PFSK-1 (cell line): ENCODE measurements at regions not wholly inside any gene's neighbourhood (a gene's known extent, or its start where the extent isn't known, plus 50 kb on each side); places are given as distances from the start of the nearest gene placed in this dataset.

Experiments used
- REST ChIP-seq, 2 experiments: IDR thresholded peaks; 2 replicates each; pipeline versions ENCODE4 v1.6.1 to v1.8.0; 2011 to 2012; ENCODE audit warnings: low read depth in 2 of 2, low read length in 2 of 2, control low read depth in 1 of 2, inconsistent platforms in 1 of 2, mild to moderate bottlenecking in 1 of 2, moderate library complexity in 1 of 2; ENCODE audit not compliant: insufficient read depth in 1 of 2
- SIN3A ChIP-seq: IDR thresholded peaks from 2 replicates; pipeline ENCODE4 v1.6.1; 2012; ENCODE audit warnings: mild to moderate bottlenecking, low read length, moderate library complexity, borderline replicate concordance; ENCODE audit not compliant: insufficient read depth

DNA sequence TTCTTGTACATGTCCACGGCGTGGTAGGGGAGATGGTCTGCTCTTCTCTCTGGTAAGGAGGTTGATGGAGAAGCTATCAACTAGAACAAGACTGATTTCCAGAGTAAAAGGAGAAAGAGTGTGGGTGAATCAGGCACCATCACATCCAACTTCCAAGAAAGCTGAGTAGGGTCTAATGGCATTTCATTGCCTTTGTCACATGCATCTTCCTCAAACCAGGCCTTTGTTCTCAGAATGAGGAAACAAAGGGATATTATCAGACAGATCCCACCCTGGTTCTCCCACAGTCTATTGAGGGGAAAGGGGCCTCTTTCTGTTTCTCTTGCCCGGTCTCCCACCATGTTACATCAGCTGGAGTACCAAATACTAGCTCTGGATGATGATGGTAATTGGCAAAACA, 160.2 kb upstream of the RBPJ start:
- TF ChIP-seq REST (IDR thresholded peaks at IDR 0.05; ENCODE audit: insufficient read depth in 1 of 2, low read depth in 2 of 2, low read length in 2 of 2) (no peak), SIN3A (no peak)
